ENCODE measurements at regions not wholly inside any gene's neighbourhood (a gene's known extent, or its start where the extent isn't known, plus 50 kb on each side); places are given as distances from the start of the nearest gene placed in this dataset.

DNA sequence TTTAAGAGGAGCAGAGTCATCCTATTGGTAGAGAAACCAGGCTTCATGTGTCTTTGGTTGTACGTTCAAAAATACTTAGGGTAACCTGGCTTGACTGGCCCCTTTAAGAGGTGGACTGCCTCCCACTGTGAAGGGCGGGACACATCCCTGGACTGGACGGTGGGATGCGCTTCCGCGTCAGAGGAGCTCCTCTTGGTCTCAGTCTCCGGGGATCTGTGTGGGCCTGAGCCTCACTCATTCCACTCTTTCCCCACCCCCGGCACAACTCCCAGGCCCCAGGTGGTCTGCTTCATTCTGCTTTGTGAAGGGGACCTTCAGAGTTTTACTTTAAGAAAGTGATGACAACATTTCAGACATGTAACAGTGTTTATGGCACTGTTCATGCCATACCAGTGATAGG lies 601.1 kb downstream of the IRX1 start:
- TF ChIP-seq, protein P1, sequence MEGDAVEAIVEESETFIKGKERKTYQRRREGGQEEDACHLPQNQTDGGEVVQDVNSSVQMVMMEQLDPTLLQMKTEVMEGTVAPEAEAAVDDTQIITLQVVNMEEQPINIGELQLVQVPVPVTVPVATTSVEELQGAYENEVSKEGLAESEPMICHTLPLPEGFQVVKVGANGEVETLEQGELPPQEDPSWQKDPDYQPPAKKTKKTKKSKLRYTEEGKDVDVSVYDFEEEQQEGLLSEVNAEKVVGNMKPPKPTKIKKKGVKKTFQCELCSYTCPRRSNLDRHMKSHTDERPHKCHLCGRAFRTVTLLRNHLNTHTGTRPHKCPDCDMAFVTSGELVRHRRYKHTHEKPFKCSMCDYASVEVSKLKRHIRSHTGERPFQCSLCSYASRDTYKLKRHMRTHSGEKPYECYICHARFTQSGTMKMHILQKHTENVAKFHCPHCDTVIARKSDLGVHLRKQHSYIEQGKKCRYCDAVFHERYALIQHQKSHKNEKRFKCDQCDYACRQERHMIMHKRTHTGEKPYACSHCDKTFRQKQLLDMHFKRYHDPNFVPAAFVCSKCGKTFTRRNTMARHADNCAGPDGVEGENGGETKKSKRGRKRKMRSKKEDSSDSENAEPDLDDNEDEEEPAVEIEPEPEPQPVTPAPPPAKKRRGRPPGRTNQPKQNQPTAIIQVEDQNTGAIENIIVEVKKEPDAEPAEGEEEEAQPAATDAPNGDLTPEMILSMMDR (IDR thresholded peaks at IDR 0.05): no peak
- TF ChIP-seq POLR2A (IDR thresholded peaks at IDR 0.05): no peak
- TF ChIP-seq POLR2AphosphoS5 (IDR thresholded peaks at IDR 0.05): no peak
